ENCODE measurements at regions not wholly inside any gene's neighbourhood (a gene's known extent, or its start where the extent isn't known, plus 50 kb on each side); places are given as distances from the start of the nearest gene placed in this dataset.

GRCh38 chr13:80048030-80048429, 292.9 kb downstream of the SPRY2 start:
- TF ChIP-seq POLR2AphosphoS5 (IDR thresholded peaks at IDR 0.05): no peak
- TF ChIP-seq CTCF (IDR thresholded peaks at IDR 0.05): no peak

Measured in prostate gland (tissue), 2 donors.